ENCODE measurements at regions not wholly inside any gene's neighbourhood (a gene's known extent, or its start where the extent isn't known, plus 50 kb on each side); places are given as distances from the start of the nearest gene placed in this dataset.

GRCh38 chr5:9876451-9876850 lies 246.3 kb upstream of the TAS2R1 start:
- no CpG with 5 or more reads among the region's 4 CpGs for WGBS (ENCODE audit: insufficient coverage)
- H3K4me3 ChIP-seq (ENCODE audit: control insufficient read depth in 1 of 2, extremely low read depth in 1 of 2, low read length in 1 of 2): no peak overlapping the region
- ATAC-seq (replicated peaks in 1 of 4) (no peak), DNase-seq (no peak)
- ChIA-PET CTCF (no interaction called here), POLR2A (interaction anchor here in 1 of 2 donors (0.6 kb wide), 1 partner anchor 9 kb away, joined by 3 read pairs; no protein-coding TSS in a partner anchor)
- Mint-ChIP-seq H3K27me3 (no peaks in the 10 kb centered on the region), H3K9me3 (peaks cover 7 to 9% (median 9%) of the 10 kb centered on the region in 3 donors), H3K27ac (no peak overlapping the region), H3K4me3 (no peak overlapping the region), H3K36me3 (no peaks in the 10 kb centered on the region), H3K4me1 (no peaks in the 10 kb centered on the region)
- no peak overlapping the region for H3K27ac ChIP-seq (ENCODE audit: low read length)
- H3K27me3 ChIP-seq (replicated peaks in 1 of 2; ENCODE audit: control insufficient read depth in 2 of 2, extremely low read depth in 1 of 2, insufficient read depth in 2 of 2, low read length in 1 of 2): no peaks in the 10 kb centered on the region
- no peaks in the 10 kb centered on the region for H3K9me3 ChIP-seq
- H3K36me3 ChIP-seq (ENCODE audit: control insufficient read depth in 2 of 2, extremely low read depth in 1 of 2, insufficient read depth in 1 of 2, low read length in 1 of 2): no peaks in the 10 kb centered on the region
- no peaks in the 10 kb centered on the region for H3K4me1 ChIP-seq (ENCODE audit: control insufficient read depth in 1 of 2, extremely low read depth in 1 of 2, insufficient read depth in 2 of 2, low read length in 2 of 2)

GRCh38 chr5:9869616-9870288 lies 239.6 kb upstream of the TAS2R1 start:
- WGBS (ENCODE audit: insufficient coverage): 82% methylated on average over 1 of the region's 2 CpGs
- Mint-ChIP-seq H3K27ac (no peak overlapping the region), H3K27me3 (no peaks in the 10 kb centered on the region), H3K9me3 (peaks cover 30 to 45% (median 39%) of the 10 kb centered on the region in 3 donors), H3K4me1 (no peaks in the 10 kb centered on the region), H3K4me3 (no peak overlapping the region), H3K36me3 (no peaks in the 10 kb centered on the region)
- DNase-seq: no peak
- no peaks in the 10 kb centered on the region for H3K27me3 ChIP-seq (replicated peaks in 1 of 2; ENCODE audit: control insufficient read depth in 2 of 2, extremely low read depth in 1 of 2, insufficient read depth in 2 of 2, low read length in 1 of 2)
- no peaks in the 10 kb centered on the region for H3K4me1 ChIP-seq (ENCODE audit: control insufficient read depth in 1 of 2, extremely low read depth in 1 of 2, insufficient read depth in 2 of 2, low read length in 2 of 2)
- H3K27ac ChIP-seq (ENCODE audit: low read length): no peak overlapping the region
- no peaks in the 10 kb centered on the region for H3K9me3 ChIP-seq
- H3K4me3 ChIP-seq (ENCODE audit: control insufficient read depth in 1 of 2, extremely low read depth in 1 of 2, low read length in 1 of 2): no peak overlapping the region
- ChIA-PET POLR2A (no interaction called here), CTCF (no interaction called here)
- ATAC-seq (replicated peaks in 1 of 4): no peak
- no peaks in the 10 kb centered on the region for H3K36me3 ChIP-seq (ENCODE audit: control insufficient read depth in 2 of 2, extremely low read depth in 1 of 2, insufficient read depth in 1 of 2, low read length in 1 of 2)

GRCh38 chr5:9865574-9865973 lies 235.4 kb upstream of the TAS2R1 start:
- Histone ChIP-seq H3K9me3 (no peaks in the 10 kb centered on the region), H3K27me3 (replicated peaks in 1 of 2; ENCODE audit: control insufficient read depth in 2 of 2, extremely low read depth in 1 of 2, insufficient read depth in 2 of 2, low read length in 1 of 2) (no peaks in the 10 kb centered on the region), H3K4me1 (ENCODE audit: control insufficient read depth in 1 of 2, extremely low read depth in 1 of 2, insufficient read depth in 2 of 2, low read length in 2 of 2) (no peaks in the 10 kb centered on the region), H3K27ac (ENCODE audit: low read length) (no peak overlapping the region), H3K4me3 (ENCODE audit: control insufficient read depth in 1 of 2, extremely low read depth in 1 of 2, low read length in 1 of 2) (no peak overlapping the region), H3K36me3 (ENCODE audit: control insufficient read depth in 2 of 2, extremely low read depth in 1 of 2, insufficient read depth in 1 of 2, low read length in 1 of 2) (no peaks in the 10 kb centered on the region)
- Mint-ChIP-seq H3K4me3 (no peak overlapping the region), H3K9me3 (peaks cover 33 to 41% (median 38%) of the 10 kb centered on the region in 3 donors), H3K27ac (no peak overlapping the region), H3K36me3 (no peaks in the 10 kb centered on the region), H3K27me3 (no peaks in the 10 kb centered on the region), H3K4me1 (no peaks in the 10 kb centered on the region)
- ATAC-seq (replicated peaks in 1 of 4) (no peak), DNase-seq (no peak)
- ChIA-PET CTCF (no interaction called here), POLR2A (no interaction called here)
- no CpG with 5 or more reads among the region's 1 CpG for WGBS (ENCODE audit: insufficient coverage)

GRCh38 chr5:9864791-9865190 lies 234.6 kb upstream of the TAS2R1 start:
- ATAC-seq (replicated peaks in 1 of 4): no peak
- 94% methylated on average over 2 of the region's 3 CpGs for WGBS (ENCODE audit: insufficient coverage)
- POLR2A ChIA-PET: no interaction called here
- Histone ChIP-seq H3K27me3 (replicated peaks in 1 of 2; ENCODE audit: control insufficient read depth in 2 of 2, extremely low read depth in 1 of 2, insufficient read depth in 2 of 2, low read length in 1 of 2) (no peaks in the 10 kb centered on the region), H3K27ac (ENCODE audit: low read length) (no peak overlapping the region), H3K36me3 (ENCODE audit: control insufficient read depth in 2 of 2, extremely low read depth in 1 of 2, insufficient read depth in 1 of 2, low read length in 1 of 2) (no peaks in the 10 kb centered on the region), H3K9me3 (no peaks in the 10 kb centered on the region), H3K4me3 (ENCODE audit: control insufficient read depth in 1 of 2, extremely low read depth in 1 of 2, low read length in 1 of 2) (no peak overlapping the region), H3K4me1 (ENCODE audit: control insufficient read depth in 1 of 2, extremely low read depth in 1 of 2, insufficient read depth in 2 of 2, low read length in 2 of 2) (no peaks in the 10 kb centered on the region)
- no peak for DNase-seq
- Mint-ChIP-seq H3K9me3 (peaks cover 30 to 34% (median 33%) of the 10 kb centered on the region in 3 donors), H3K36me3 (no peaks in the 10 kb centered on the region), H3K27me3 (no peaks in the 10 kb centered on the region), H3K27ac (no peak overlapping the region), H3K4me3 (no peak overlapping the region), H3K4me1 (no peaks in the 10 kb centered on the region)
- CTCF ChIA-PET: no interaction called here

GRCh38 chr5:9863486-9863885 lies 233.3 kb upstream of the TAS2R1 start:
- Mint-ChIP-seq H3K4me1 (no peaks in the 10 kb centered on the region), H3K4me3 (no peak overlapping the region), H3K36me3 (no peaks in the 10 kb centered on the region), H3K27ac (no peak overlapping the region), H3K9me3 (peaks cover 25 to 32% (median 28%) of the 10 kb centered on the region in 3 donors), H3K27me3 (no peaks in the 10 kb centered on the region)
- Histone ChIP-seq H3K9me3 (no peaks in the 10 kb centered on the region), H3K27me3 (replicated peaks in 1 of 2; ENCODE audit: control insufficient read depth in 2 of 2, extremely low read depth in 1 of 2, insufficient read depth in 2 of 2, low read length in 1 of 2) (no peaks in the 10 kb centered on the region), H3K4me1 (ENCODE audit: control insufficient read depth in 1 of 2, extremely low read depth in 1 of 2, insufficient read depth in 2 of 2, low read length in 2 of 2) (no peaks in the 10 kb centered on the region), H3K36me3 (ENCODE audit: control insufficient read depth in 2 of 2, extremely low read depth in 1 of 2, insufficient read depth in 1 of 2, low read length in 1 of 2) (no peaks in the 10 kb centered on the region), H3K4me3 (ENCODE audit: control insufficient read depth in 1 of 2, extremely low read depth in 1 of 2, low read length in 1 of 2) (no peak overlapping the region), H3K27ac (ENCODE audit: low read length) (no peak overlapping the region)
- ATAC-seq (replicated peaks in 1 of 4) (no peak), DNase-seq (no peak)
- POLR2A ChIA-PET: no interaction called here
- WGBS (ENCODE audit: insufficient coverage): 81% methylated on average over 5 of the region's 6 CpGs
- CTCF ChIA-PET: no interaction called here

GRCh38 chr5:9861666-9862256 lies 231.6 kb upstream of the TAS2R1 start:
- Mint-ChIP-seq H3K9me3 (peaks cover 22 to 29% (median 26%) of the 10 kb centered on the region in 3 donors), H3K4me3 (no peak overlapping the region), H3K27me3 (no peaks in the 10 kb centered on the region), H3K27ac (no peak overlapping the region), H3K36me3 (no peaks in the 10 kb centered on the region), H3K4me1 (no peaks in the 10 kb centered on the region)
- 78% methylated on average over 6 of the region's 8 CpGs for WGBS (ENCODE audit: insufficient coverage)
- Histone ChIP-seq H3K4me1 (ENCODE audit: control insufficient read depth in 1 of 2, extremely low read depth in 1 of 2, insufficient read depth in 2 of 2, low read length in 2 of 2) (no peaks in the 10 kb centered on the region), H3K4me3 (ENCODE audit: control insufficient read depth in 1 of 2, extremely low read depth in 1 of 2, low read length in 1 of 2) (no peak overlapping the region), H3K36me3 (ENCODE audit: control insufficient read depth in 2 of 2, extremely low read depth in 1 of 2, insufficient read depth in 1 of 2, low read length in 1 of 2) (no peaks in the 10 kb centered on the region), H3K27me3 (replicated peaks in 1 of 2; ENCODE audit: control insufficient read depth in 2 of 2, extremely low read depth in 1 of 2, insufficient read depth in 2 of 2, low read length in 1 of 2) (no peaks in the 10 kb centered on the region), H3K27ac (ENCODE audit: low read length) (no peak overlapping the region), H3K9me3 (no peaks in the 10 kb centered on the region)
- ChIA-PET POLR2A (no interaction called here), CTCF (no interaction called here)
- DNase-seq (no peak), ATAC-seq (replicated peaks in 1 of 4) (no peak)
